RCC 7860 (cell line): ENCODE measurements at regions not wholly inside any gene's neighbourhood (a gene's known extent, or its start where the extent isn't known, plus 50 kb on each side); places are given as distances from the start of the nearest gene placed in this dataset.

Experiments used
- DNase-seq: peaks from one replicate; pipeline ENCODE4 v3.0.0-alpha.2; 2015; ENCODE audit warnings: low spot score
- FAIRE-seq: peaks from 2 replicates; lab custom pipeline; 2012; peaks lifted over from hg19 to GRCh38; lab: Jason Lieb, UNC

- FAIRE-seq (no peak), DNase-seq (no peak)
These were observed 721.0 kb upstream of the KIF2B start for GRCh38 chr17:53101706-53102105.

GRCh38 chr17:53100126-53100525 lies 722.6 kb upstream of the KIF2B start:
- FAIRE-seq (no peak), DNase-seq (no peak)

GRCh38 chr17:53093391-53093790 lies 729.3 kb upstream of the KIF2B start:
- no peak for FAIRE-seq
- no peak for DNase-seq

GRCh38 chr17:53092072-53092471 lies 730.7 kb upstream of the KIF2B start:
- FAIRE-seq (no peak), DNase-seq (no peak)

- DNase-seq (no peak), FAIRE-seq (no peak)
These were observed 732.0 kb upstream of the KIF2B start for GRCh38 chr17:53090770-53091169.

- no peak for DNase-seq
- no peak for FAIRE-seq
These were observed 734.2 kb upstream of the KIF2B start for GRCh38 chr17:53088481-53088880.

- DNase-seq (no peak), FAIRE-seq (no peak)
These were observed 761.3 kb upstream of the KIF2B start for GRCh38 chr17:53061446-53061845.

GRCh38 chr17:53058031-53058430 lies 764.7 kb upstream of the KIF2B start:
- DNase-seq (peak; percentile 41), FAIRE-seq (peak; percentile 80)

- FAIRE-seq: no peak
- DNase-seq: no peak
These were observed 775.9 kb upstream of the KIF2B start for GRCh38 chr17:53046781-53047180.

GRCh38 chr17:53039981-53040380 lies 782.7 kb upstream of the KIF2B start:
- FAIRE-seq (no peak), DNase-seq (no peak)

- DNase-seq (no peak), FAIRE-seq (no peak)
These were observed 789.4 kb upstream of the KIF2B start for GRCh38 chr17:53033297-53033696.

GRCh38 chr17:53032861-53033271 lies 789.9 kb upstream of the KIF2B start:
- DNase-seq (peak; percentile 62), FAIRE-seq (peak; percentile 52)

- DNase-seq (no peak), FAIRE-seq (no peak)
These were observed 805.5 kb upstream of the KIF2B start for GRCh38 chr17:53017227-53017626.

- no peak for DNase-seq
- FAIRE-seq: no peak
These were observed 806.6 kb upstream of the KIF2B start for GRCh38 chr17:53016085-53016484.

GRCh38 chr17:53012364-53012763 lies 810.4 kb upstream of the KIF2B start:
- DNase-seq (no peak), FAIRE-seq (no peak)

GRCh38 chr17:53006006-53006405 lies 816.7 kb upstream of the KIF2B start:
- FAIRE-seq (no peak), DNase-seq (no peak)

- no peak for DNase-seq
- FAIRE-seq: no peak
These were observed 817.8 kb upstream of the KIF2B start for GRCh38 chr17:53004902-53005301.

GRCh38 chr17:52995881-52996280 lies 826.8 kb upstream of the KIF2B start:
- FAIRE-seq: no peak

GRCh38 chr17:52995147-52995546 lies 827.6 kb upstream of the KIF2B start:
- DNase-seq: no peak
- no peak for FAIRE-seq

More at GRCh38 chr17:52995881-52996280, 826.8 kb upstream of the KIF2B start:
- no peak for DNase-seq

- FAIRE-seq (no peak), DNase-seq (no peak)
These were observed 827.6 kb upstream of the CA10 start for GRCh38 chr17:52986056-52986662.

- FAIRE-seq: no peak
These were observed 823.8 kb upstream of the CA10 start for GRCh38 chr17:52982331-52982730.

GRCh38 chr17:52979921-52980320 lies 821.4 kb upstream of the CA10 start:
- FAIRE-seq (no peak), DNase-seq (no peak)

More at GRCh38 chr17:52982331-52982730, 823.8 kb upstream of the CA10 start:
- DNase-seq: no peak

- DNase-seq (no peak), FAIRE-seq (no peak)
These were observed 807.3 kb upstream of the CA10 start for GRCh38 chr17:52965856-52966255.
